ENCODE measurements at regions not wholly inside any gene's neighbourhood (a gene's known extent, or its start where the extent isn't known, plus 50 kb on each side); places are given as distances from the start of the nearest gene placed in this dataset.
A peak's percentile ranks its signal among the peaks of the same experiment; 100 is the strongest.

GRCh38 chr5:120007598-120007997 lies 378.2 kb downstream of the FAM170A start:
- DNase-seq (ENCODE audit: low spot score): peak; percentile 30

GRCh38 chr5:120012431-120012830 lies 383.1 kb downstream of the FAM170A start:
- DNase-seq (ENCODE audit: low spot score): no peak

- DNase-seq (ENCODE audit: low spot score): no peak
Measured at GRCh38 chr5:120014535-120014934, 385.2 kb downstream of the FAM170A start.

- no peak for DNase-seq (ENCODE audit: low spot score)
Measured at GRCh38 chr5:120016717-120017382, 387.5 kb downstream of the FAM170A start.

- peak; percentile 14 for DNase-seq (ENCODE audit: low spot score)
Measured at GRCh38 chr5:120017513-120017912, 388.2 kb downstream of the FAM170A start.

GRCh38 chr5:120035181-120035580 lies 405.8 kb downstream of the FAM170A start:
- no peak for DNase-seq (ENCODE audit: low spot score)

GRCh38 chr5:120035815-120036577 lies 406.6 kb downstream of the FAM170A start:
- DNase-seq (ENCODE audit: low spot score): no peak

- no peak for DNase-seq (ENCODE audit: low spot score)
Measured at GRCh38 chr5:120037451-120037850, 408.1 kb downstream of the FAM170A start.

GRCh38 chr5:120039111-120039510 lies 409.8 kb downstream of the FAM170A start:
- DNase-seq (ENCODE audit: low spot score): no peak

- DNase-seq (ENCODE audit: low spot score): no peak
Measured at GRCh38 chr5:120043431-120043830, 414.1 kb downstream of the FAM170A start.

- DNase-seq (ENCODE audit: low spot score): no peak
Measured at GRCh38 chr5:120052916-120053828, 410.9 kb upstream of the PRR16 start.

GRCh38 chr5:120053841-120054240 lies 410.3 kb upstream of the PRR16 start:
- no peak for DNase-seq (ENCODE audit: low spot score)

- DNase-seq (ENCODE audit: low spot score): no peak
Measured at GRCh38 chr5:120055858-120056257, 408.2 kb upstream of the PRR16 start.

GRCh38 chr5:120062515-120062917 lies 401.6 kb upstream of the PRR16 start:
- DNase-seq (ENCODE audit: low spot score): no peak

- DNase-seq (ENCODE audit: low spot score): no peak
Measured at GRCh38 chr5:120072068-120072761, 391.9 kb upstream of the PRR16 start.

GRCh38 chr5:120073722-120074121 lies 390.4 kb upstream of the PRR16 start:
- no peak for DNase-seq (ENCODE audit: low spot score)

GRCh38 chr5:120080781-120081180 lies 383.3 kb upstream of the PRR16 start:
- no peak for DNase-seq (ENCODE audit: low spot score)

GRCh38 chr5:120082316-120083068 lies 381.6 kb upstream of the PRR16 start:
- DNase-seq (ENCODE audit: low spot score): no peak

GRCh38 chr5:120083851-120084542 lies 380.1 kb upstream of the PRR16 start:
- no peak for DNase-seq (ENCODE audit: low spot score)

- no peak for DNase-seq (ENCODE audit: low spot score)
Measured at GRCh38 chr5:120084543-120084870, 379.6 kb upstream of the PRR16 start.

- no peak for DNase-seq (ENCODE audit: low spot score)
Measured at GRCh38 chr5:120086081-120086480, 378.0 kb upstream of the PRR16 start.
